HG03025 (cell line): ENCODE measurements at regions not wholly inside any gene's neighbourhood (a gene's known extent, or its start where the extent isn't known, plus 50 kb on each side); places are given as distances from the start of the nearest gene placed in this dataset.
A peak's percentile ranks its signal among the peaks of the same experiment; 100 is the strongest.
"Not testable (repeated sequence)": the region's sequence is repeated elsewhere in the genome, so short reads cannot be mapped to it uniquely, and the experiment has no call there.

ENCODE experiments used
- ATAC-seq: cut with Tn5 transposase; IDR thresholded peaks from one replicate; pipeline ENCODE4 v1.9.1; 2021; ENCODE audit warnings: mild to moderate bottlenecking, moderate library complexity; ENCODE audit not compliant: unreplicated experiment, low FRiP score

DNA sequence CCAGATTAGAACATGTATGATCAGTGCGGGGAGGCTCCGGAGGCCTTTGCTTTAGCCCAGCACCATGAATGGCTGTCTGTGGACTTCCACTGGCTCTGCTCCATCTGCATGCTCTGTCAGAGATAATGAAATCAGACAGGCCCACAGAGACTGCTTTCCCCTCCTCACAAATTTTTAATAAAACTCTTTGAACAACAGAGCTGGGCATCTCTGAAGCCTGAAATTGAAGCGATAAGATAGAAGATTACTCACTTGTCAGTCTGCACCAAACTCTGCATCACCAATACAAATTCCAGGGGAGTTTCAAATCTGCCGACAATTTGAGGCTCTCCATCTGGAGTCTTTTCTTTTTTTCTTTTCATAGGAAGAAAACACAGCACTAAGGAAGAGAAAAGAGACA lies 110.0 kb downstream of the DYRK2 start:
- peak; percentile 10 for ATAC-seq

DNA sequence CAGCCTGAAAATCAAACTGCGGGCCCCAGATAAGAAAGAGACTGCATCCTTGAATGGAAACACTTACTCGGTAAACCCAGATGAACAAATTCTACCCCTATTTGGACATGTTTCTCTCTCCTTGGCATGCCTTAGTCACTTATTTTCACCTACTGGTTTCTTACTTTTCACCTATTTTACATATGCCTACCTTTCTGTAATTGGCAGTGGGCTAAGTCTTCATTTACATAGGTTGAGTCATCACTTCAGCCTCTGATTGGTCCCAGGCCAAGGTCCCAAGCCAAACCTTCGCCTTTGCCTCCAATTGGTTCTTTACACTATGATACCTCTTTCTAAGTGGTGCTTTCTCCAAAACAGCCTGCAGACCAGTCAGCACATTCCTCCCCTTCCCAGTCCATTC lies 111.3 kb downstream of the DYRK2 start:
- no peak for ATAC-seq

- no peak for ATAC-seq
These were observed 112.2 kb downstream of the DYRK2 start for GRCh38 chr12:67760586-67761275.

DNA sequence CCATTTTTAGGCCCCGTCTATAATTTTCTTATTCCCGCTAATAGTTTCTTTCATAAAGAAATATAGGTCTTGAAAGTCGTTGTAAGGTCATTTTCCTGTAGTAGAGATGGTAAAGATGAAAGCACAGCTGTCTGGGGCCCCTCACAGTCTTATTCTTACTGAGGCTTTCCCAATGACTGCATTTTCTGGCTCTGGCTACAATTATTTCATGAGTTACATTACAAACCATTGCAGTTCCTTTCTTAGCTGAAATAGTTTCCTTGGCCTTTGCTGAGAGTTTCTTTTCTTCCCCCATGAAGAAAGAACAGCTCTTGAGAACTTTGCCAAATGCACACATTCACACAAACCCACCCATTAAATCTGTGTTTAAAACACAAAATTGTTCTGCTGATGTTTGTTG lies 113.0 kb downstream of the DYRK2 start:
- no peak for ATAC-seq

DNA sequence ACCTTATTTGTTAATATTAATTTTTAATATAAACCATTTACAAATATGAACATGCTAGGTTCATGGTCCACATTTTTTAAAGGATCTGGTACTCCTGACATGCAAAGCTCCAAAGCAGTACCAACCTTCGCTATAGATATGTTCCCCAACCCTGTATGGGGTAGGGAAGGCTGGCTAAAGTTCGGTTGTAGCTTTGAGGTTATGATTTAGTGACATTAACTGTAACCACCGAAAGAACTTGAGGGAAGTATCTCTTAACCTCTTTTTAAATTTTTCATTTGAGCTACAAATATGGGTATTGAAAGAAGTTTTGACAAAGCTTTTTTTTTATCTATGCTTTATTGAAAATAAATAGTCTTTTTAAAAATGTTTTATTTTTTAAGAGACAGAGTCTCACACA lies 115.5 kb downstream of the DYRK2 start:
- no peak for ATAC-seq

DNA sequence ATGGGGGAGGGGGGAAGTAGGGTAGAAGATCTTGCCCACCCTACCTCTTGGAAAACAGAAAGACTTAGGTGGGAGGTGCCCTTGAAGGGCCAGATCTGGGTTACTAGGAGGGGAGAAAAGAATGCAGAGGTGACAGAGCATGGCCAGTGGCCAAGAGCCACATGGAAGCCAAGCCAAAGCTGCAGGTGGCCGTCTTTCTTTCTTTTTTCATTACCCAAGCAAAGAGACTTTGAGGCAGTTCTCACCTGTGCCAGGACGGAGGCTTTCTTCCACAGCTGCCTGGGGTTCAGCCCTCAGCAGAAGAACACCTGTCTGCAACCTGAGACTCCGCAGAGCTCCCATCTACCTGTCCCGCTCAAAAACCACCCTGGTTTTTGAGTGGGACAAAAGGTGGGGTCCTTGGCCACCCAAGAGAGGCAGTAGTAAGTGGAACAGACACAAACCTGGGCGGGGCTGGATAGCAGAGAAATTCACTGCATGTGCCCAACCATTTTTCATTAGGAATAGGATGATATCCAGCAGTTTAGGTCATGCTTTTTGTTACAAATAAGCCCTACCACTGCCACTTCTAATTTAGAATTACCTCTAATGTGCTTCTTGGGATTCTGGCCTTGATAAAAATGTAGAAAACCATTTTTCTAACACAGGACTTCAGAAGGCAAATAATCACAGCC lies 116.5 kb downstream of the DYRK2 start:
- no peak for ATAC-seq

- ATAC-seq, result no peak
These were observed 117.5 kb downstream of the DYRK2 start for GRCh38 chr12:67765776-67766766.

GRCh38 chr12:67772267-67773169 lies 124.0 kb downstream of the DYRK2 start:
- no peak for ATAC-seq

DNA sequence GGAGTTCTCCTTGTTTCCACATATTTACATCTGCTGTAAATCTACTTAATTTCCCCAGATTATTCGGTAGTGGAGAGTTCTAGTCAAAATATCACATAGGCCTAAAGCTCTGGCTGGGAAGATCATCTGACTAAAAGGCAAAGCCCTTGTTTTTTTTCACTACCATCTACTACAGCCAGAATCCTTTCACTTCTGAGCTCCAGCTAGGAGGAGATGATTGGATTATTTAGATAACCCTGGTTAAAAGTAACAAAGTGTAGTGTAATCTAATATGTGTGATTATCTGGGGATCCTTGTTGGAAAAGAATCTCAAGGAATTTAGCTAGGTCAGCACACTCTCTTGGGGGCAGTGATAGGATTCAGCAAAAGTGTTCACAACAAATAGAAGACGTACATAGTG lies 125.4 kb downstream of the DYRK2 start:
- ATAC-seq, result no peak

- ATAC-seq, result no peak
These were observed 126.5 kb downstream of the DYRK2 start for GRCh38 chr12:67774983-67775587.

- no peak for ATAC-seq
These were observed 132.1 kb downstream of the DYRK2 start for GRCh38 chr12:67780580-67781084.

DNA sequence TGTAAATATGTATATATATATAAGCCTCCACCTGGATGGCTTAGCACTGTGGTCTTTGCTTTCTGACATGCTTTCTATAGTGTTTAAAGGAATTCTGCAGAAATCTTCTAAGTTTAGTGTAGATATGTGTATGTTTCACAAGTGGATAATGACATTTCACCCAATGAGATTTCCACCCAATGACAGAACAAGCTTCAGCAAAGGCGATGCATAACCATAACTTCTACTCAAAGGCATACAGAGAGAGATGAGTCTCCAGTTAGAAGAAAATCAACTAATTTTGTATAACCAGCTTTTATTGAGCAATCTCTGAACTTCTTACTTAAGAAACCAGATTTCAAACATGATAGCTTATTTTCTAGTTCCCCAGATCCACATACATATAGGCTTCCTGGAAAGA lies 134.0 kb downstream of the DYRK2 start:
- ATAC-seq, result no peak

GRCh38 chr12:67783393-67783792 lies 134.8 kb downstream of the DYRK2 start:
- ATAC-seq, result no peak

GRCh38 chr12:67784831-67785230 lies 136.3 kb downstream of the DYRK2 start:
- no peak for ATAC-seq

GRCh38 chr12:67786086-67786485 lies 137.5 kb downstream of the DYRK2 start:
- no peak for ATAC-seq

DNA sequence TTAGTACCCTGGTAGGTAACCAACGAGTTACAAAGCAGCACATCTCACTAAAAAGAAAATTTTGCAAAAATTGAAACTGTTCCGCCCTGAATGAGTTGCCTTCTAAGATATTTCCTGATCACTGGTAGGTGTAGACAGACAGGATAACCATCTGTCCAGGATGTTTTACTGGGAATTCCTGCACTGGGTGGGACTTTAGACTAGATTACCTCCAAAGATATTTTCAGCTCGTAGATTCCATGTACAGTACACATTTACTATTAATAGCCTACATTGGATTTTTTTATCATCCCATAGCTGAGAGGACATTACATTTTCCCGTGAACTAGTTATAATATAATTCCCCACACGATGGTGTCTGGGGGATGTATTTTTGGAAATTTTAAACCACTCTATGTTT lies 139.6 kb downstream of the DYRK2 start:
- ATAC-seq, result no peak

GRCh38 chr12:67789266-67789665 lies 140.7 kb downstream of the DYRK2 start:
- no peak for ATAC-seq

GRCh38 chr12:67790660-67791059 lies 142.1 kb downstream of the DYRK2 start:
- no peak for ATAC-seq

GRCh38 chr12:67791362-67791761 lies 142.8 kb downstream of the DYRK2 start:
- ATAC-seq, result not testable (repeated sequence)

DNA sequence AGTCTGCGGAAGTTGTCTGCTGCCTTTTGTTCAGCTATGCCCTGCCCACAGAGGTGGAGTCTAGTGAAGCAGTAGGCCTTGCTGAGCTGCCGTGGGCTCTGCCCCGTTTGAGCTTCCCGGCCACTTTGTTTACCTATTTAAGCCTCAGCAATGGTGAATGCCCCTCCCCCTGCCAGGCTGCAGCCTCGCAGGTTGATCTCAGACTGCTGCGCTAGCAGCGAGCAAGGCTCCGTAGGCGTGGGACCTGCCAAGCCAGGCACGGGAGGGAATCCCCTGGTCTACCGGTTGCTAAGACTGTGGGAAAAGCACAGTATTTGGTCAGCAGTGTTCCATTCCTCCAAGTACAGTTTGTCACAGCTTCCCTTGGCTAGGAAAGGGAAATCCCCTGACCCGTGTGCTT lies 143.6 kb downstream of the DYRK2 start:
- no peak for ATAC-seq
